ENCODE measurements at regions not wholly inside any gene's neighbourhood (a gene's known extent, or its start where the extent isn't known, plus 50 kb on each side); places are given as distances from the start of the nearest gene placed in this dataset.
"Not testable (repeated sequence)": the region's sequence is repeated elsewhere in the genome, so short reads cannot be mapped to it uniquely, and the experiment has no call there.

DNA sequence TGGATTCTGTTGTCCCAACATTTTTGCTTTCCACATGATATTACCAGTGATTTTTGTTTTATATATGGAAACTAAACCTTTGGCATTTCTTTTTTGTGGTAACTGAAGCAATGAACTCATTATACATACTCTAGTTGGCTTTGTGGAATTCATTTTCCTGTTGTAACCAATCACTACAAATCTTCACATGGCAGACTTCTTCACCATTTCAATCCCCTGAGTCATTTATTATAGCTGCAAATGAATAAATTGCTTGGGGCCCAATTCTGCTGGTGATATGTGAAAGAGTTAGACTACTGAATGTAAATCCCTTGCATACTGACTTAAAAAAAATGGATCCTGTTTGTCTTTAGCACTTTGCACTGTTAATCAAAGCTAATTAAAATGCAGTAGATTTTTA lies 1709.6 kb upstream of the WWC1 start:
- no peak for DNase-seq

DNA sequence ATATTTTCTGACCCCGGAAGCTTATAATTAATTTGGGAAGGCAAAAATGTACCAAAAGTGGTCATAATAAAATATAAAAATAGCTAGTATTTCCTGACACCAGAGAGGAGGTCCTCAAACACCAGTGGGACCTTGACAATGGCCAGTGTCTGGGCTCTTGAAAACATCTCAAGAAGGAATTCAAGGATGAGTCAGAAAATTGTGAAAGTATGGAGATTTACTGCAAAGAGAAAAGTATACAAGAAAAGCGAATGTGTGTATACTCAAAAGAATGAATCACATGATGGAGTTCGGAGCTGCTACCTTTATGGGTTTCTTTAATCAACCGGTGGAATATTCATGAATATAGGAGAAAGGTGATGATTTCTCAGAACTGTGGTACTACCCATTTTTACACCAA lies 1709.0 kb upstream of the WWC1 start:
- DNase-seq, result no peak

DNA sequence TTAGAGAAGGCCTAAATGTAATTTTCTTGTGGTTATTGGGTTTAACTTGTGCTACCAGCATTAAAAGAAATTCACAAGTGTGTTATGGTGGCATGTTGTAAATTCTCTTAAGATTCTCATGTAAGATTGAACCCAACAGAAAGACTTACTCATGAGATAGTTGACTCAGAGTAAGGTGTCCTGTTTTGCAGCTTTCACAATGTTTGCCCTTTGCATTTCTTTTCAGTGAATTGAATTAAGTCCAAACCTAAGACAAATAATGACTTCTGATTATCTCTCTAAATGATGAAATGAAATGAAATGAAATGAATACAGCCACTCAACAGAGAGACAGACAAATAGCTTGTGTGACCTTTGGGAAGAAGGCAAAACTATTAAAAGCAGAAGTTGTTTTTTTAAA lies 1696.9 kb upstream of the WWC1 start:
- no peak for DNase-seq

DNA sequence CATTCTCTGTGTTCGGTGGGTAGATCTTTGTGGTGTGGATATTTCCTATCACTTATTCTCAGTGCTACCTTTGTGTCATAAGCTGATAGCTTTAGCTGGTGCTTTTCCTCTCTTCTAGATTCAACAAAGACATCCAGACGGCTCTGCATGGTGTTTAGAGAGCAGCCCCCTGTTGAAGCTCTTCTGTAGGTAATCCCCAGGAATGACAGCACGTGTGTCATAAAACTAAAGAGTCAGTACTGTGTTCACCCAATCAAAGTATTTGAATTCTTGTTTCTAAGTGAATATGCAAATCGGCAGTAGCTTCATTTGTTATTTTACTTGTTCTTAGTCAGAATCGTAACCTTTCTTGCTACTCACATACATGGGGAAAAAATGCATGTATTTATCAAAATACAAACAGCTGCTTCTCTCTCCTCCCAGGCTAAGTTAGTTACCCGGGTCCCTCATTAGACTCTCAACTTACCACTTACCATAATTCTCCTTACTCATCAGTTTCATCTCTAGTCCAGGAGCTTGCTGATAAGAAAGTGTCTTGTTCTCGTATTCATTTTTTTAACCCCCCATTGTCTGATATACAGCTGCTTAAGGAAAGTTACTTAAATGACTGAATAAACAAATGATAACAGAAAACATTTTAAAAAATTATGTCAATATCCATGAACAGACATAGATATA lies 1696.0 kb upstream of the WWC1 start:
- no peak for DNase-seq

DNA sequence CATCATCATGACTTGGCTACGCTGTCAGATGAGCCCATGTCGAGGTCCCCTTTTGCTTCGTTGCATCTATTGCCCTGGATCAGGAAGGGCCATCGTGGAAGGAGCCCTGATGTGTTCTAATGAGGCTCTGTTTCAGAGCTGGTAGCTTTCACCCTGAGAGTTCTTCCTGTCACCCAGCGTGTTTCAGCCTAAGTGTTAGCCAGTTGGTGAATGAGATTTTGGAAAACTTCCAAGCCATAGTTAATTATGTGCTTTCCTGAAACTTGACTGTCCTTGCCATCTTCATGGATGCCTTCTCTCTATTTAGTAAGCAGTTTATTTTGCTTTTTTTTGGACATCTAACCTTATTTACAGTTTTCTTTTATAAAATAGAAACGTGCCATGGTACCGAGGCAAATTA lies 1695.4 kb upstream of the WWC1 start:
- no peak for DNase-seq

DNA sequence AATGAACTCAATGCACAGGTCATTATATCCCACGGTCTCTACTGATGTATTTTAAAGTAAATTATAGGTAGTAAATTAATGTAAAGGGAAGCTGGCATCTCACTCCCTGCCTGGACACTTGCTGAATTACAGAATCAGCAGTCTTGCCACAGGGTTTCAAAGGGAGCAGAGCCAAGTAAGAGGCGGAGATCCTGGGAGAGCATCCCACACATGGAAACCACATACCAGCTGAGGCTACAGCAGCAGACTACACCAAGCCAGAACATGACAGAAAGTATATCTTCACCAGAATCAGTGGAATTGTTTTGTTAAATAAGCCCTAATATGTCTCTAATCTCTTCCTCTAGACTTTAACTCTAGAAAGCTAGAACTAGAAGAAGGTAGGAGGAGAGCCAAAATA lies 1689.2 kb upstream of the WWC1 start:
- DNase-seq, result no peak

DNA sequence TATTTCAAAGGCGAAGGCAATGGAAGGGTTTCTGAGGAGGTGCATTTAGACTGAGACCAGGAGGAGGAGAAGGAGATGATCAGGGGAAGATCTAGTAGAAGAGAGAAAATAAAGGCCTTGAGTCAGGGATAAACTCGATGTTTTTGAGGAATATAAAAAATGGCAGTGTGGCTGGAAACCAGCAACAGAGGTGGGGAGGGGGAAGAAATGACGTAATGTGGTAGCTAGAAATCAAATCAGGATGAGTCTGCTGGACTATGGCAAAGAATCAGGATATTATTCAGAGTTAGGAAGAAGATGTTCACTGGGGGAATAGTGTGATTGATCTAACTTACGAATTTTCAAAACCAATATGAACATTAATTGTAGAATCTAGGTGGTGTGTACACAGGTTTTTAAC lies 1673.9 kb upstream of the WWC1 start:
- no peak for DNase-seq

DNA sequence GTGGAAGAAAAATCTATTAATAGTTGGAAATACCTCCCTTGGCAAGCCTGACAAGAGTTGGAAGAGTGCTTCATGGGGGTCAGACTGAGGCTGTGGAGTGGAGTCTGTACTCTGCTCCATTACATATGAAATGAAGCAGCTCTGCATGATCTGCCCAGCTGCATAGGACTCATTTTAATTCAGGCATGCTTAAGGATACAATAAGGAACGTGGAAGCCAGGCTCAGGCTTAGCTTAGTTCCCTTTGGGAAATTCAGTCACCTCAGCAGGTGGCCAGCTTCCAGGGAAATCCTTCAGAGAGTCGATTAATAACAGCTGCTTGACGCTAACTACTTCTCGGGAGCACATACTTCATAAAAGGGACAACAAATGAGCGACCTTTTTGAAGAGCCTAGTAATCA lies 1672.9 kb upstream of the WWC1 start:
- no peak for DNase-seq

DNA sequence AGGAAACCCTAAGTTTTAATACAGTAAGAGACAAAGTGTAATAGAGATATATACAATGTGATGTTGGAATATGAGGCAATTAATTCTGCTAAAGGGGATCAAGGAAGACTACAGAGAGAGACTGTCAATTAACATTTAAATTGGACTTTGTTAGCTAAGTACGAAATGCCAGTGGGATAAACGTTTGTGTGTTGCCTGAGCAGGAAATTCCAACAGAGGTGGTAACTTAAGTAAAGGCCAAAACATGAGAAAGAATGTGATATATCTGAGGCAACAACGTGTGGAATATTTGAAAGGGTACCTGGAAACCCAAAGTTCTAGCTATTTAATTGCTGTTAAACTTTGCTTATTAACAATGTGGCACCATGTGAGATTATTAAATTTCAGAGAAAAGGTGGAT lies 1666.9 kb upstream of the WWC1 start:
- no peak for DNase-seq

DNA sequence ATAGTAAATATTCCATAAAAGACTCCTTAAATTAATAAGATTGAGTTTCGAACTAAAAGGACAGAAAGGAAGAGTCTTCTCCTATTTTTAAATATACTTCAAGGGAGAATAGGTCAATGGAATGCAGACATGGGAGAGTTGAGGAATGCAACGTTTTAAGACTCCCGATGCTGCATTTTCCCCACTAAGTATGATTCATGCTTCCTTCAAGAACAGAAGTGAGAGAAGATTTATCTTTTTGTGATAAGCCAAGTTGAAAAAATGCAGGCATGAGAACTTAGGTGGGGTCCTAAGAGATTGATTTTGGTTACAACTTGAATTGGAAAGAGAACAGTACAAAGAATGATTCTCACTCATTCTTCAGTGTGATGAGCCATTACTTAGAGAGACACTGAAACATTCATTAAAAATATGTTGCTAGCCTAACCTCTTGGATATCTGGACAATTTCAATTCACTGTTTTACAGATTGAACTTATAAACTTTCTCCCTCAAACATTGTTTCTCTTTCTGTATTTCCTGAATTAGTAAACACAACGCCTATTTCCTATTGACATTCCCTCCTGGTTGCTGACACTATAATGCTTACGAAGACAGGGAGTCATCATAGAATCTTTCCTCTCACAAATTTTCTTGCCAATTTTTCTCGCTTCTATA lies 1666.1 kb upstream of the WWC1 start:
- no peak for DNase-seq

DNA sequence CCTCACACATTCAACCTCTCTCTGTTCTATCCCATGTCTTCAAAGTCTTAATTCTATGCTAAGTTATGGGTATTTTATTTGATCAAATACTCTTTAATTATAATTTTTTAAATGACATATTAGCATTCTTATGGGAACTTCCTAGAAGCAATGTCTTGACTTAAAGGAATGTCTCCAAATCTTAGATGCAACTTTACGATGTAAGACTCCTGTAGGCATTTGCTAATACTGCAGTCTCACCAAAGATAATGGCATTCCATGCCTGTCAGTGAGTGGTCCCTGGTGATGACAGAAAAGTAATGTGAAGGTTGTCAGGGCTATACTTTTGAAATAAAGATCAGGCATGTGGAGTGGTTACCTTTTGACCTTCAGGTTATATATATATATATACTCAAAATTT lies 1654.2 kb upstream of the WWC1 start:
- DNase-seq, result no peak

DNA sequence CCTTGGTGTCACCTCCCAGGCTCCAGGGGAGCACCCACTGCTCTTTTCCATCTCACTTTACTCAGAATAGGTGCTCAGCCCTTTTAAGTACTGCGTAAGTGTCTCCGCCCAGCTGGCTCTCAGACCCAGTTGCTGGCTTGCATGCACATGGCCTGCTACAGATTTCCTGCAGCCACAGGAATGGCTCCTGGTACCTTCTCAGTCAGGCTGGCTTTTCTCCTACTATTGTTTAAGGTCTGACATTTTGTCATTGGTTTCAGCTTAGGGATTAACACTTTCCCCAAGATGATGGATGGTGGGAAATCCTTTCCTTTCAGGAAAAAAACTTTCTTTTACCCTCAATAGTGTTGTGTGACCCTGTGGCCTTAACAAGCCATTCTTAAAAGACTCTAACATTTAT lies 1652.3 kb upstream of the WWC1 start:
- DNase-seq, result no peak

DNA sequence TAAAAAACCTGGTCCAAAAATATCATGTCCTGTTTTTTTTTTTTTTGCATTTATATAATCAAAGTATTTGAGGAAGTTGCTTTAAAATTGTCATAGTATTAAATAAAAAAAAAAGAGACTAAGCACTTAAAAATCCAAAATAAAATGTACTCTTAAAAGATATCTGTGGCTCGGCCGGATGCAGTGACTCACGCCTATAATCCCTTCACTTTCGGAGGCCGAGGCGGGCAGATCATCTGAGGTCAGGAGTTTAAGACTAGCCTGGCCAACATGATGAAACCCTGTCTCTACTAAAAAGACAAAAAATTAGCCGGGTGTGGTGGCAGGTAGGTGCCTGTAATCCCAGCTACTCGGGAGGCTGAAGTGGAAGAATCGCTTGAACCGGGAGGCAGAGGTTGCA lies 1651.3 kb upstream of the WWC1 start:
- not testable (repeated sequence) for DNase-seq

DNA sequence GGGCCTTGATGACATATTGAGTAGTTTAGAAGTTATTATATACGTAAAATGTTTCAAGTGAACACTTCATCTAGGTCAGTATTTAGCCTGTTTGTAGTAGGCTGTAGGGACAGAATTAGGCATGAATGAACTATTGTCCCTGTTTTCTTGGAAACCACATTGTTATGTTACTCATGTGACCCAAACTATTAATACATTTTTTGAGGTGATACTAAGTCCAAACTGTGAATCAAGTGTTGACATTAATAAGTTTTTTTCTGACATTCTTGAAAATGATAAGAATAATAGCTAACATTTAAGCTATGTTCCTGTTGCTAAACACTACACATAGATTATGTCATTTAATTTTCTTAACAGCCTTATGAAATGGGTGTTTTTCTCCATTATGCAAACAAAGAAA lies 1642.7 kb upstream of the WWC1 start:
- no peak for DNase-seq

DNA sequence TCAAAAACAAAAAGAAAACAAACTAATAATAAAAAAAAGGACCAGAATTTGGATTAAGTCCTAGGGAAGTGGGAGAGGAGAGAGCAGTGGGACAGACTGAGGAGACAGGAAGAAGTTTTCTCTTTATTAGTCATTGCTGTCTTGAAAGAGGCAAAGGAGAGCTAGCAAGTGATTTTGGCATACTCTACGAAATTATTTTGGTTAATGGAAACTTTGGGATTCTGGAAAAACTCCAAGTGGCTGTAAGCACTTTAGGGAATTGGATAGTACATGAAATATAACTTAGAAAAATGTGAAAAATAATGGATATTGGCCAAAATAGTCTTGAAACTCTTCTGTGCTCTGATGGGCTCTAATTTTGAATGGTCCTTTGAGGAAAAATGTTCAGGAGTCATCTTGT lies 1641.8 kb upstream of the WWC1 start:
- DNase-seq, result no peak

DNA sequence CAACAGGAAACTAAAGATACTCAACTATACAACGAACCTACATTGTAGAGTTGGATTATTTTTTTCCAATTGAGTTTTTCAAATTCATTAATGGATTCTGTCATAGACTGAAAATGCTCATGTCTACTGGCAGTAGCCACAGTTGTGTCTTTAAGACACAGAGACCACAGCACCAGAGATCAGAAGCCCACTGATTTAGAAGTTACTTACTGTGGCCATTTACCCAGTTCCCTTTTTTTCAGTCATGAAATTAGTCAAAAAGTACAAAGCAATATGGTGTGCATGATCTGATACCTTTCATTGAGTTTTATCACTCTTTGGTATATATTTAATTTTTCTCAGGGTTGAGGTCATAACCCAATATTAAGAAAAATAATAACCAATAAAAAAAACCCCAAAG lies 1640.2 kb upstream of the WWC1 start:
- no peak for DNase-seq

DNA sequence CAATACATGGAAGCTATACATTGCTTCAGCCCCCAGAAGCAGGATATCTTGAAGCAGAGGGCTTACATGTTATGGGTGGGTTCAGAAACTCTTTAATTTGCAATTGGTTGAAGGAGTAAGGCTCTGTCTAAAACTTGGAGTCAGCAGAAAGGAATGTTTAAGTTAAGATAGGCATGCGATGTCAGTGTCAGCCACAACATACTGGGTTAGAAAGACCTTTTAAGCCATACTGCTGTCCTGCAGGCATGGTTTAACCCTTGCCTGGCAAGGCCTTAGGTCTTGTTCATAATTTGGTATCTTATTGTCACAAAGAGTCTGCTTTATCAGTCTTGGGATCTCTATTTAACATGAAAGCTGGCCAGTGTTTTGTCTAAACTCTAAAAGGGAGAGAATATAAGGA lies 1619.6 kb upstream of the WWC1 start:
- DNase-seq, result no peak

DNA sequence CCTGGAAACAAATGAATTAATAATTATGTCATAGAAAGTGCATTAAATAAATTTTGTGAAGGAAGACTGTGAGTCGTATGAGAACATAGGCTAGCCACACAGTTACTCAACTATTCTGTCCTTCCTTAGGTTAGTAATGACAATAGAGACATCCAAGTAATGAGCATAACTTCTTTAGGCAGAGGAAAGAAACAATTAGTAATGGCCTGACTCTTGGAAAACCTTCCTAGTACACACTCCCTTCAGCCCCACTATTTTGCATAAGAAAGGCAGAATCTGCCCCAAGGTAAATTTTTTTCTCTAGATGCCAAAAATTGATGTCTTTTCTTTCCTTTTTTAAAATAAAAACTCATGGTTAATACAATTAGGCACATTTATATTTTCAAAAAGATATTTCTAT lies 1619.0 kb upstream of the WWC1 start:
- no peak for DNase-seq

DNA sequence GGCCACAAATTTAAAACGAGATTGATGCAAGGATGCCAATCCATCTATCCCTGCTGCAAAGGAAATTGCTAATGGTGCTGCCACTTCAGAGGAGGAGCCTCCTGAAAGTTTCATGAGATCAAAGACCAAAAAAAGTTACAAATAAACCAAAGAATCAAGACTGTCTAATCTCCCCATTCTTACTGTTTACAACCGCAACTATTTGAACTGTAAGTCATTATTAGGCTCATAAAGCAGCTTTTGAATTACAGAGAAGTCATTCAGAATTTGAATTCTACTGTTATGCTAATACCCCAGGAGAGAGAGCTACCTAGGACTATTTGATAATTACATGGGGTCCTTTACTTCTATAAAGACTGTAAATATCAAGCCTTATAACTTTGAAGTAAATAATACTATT lies 1613.6 kb upstream of the WWC1 start:
- no peak for DNase-seq

DNA sequence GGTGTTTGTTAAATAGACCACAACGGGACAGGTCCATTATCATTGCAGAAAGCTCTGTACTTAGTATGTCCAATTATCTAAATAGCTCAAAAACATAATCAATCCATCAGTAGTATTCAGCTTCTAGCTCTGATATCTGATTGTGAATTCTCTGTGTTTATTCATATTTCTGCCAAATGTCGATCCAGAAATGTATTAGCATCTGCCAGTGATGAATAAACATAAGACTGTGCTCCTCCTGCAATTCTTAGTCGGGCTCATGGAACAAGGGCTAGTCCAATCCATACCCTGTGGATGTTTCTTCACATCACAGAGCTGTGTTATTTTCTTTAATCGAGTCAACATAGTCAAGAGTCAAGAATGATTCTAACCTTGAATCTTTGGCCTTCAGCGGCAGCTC lies 1612.1 kb upstream of the WWC1 start:
- no peak for DNase-seq

DNA sequence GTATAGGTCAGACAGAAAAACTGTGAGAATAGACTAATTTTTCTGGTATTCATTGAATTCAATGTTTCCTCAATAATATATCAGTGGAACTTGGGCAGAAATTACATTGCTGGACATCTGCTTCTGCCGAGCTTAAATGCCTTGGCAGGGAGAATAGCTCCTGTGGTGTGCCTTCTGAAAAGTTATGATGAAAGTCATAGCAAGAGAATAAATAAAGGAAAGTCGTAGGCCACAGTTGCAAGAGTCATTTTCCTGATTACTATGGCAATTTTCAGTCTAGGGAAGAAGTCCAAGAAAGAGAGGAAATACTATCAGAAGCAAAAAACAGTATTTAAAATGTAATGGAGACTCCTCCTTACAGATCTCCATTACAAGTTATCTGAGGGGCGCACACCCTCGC lies 1596.1 kb upstream of the WWC1 start:
- no peak for DNase-seq

DNA sequence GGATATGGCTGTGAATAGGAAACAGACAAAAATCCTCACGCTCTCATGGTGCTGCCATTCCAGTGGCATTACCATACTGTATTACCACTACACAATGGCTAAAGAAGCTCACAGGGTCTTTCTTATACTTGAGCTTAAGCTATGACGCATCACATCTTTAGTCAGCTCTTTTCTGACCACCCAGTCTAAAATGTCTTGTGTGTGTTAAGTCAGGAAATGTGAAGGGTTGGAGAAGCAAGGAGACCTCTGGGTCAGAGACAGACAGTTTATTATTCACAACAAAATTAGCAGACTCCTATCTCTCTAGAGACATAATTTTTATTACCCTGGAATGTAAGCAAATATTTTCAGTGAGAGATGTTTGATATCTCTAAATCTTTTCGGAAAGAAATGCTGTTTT lies 1583.2 kb upstream of the WWC1 start:
- DNase-seq, result no peak

DNA sequence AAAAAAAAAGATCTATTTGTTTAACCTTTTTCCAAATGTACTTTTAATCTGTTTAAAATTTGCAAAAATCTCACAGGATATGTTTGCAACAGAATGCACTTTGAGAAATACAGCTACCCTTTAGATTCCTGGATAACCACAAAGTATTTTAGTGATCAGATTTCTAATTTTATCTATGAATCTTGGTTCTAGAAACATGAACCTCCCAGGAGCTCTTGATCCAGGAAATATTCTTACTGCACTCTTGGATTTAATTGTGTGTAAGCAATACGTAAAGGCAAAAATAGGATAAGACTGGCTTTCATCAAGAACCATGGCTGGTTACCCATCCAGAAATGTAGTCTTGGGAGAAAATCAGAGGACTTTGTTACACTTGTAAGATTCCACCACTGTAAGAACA lies 1581.8 kb upstream of the WWC1 start:
- no peak for DNase-seq

DNA sequence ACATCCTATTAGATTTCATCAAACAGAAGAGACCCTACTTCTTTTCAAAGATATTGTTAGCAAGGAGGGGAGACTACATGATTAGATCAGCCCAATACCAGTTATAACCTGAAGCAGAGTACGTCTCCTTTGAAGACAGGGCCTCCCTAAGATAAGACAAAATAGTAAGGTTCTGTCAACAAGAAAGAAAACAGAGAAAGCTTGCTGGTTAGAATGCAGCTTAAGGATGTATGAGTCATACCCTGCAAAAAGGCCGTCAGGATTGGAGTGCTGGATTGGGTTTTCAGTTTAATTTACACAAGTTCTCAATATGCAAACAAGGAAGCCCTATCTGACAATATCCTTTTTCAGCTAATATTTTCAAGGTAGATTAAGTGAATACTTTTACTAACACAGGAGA lies 1581.2 kb upstream of the WWC1 start:
- no peak for DNase-seq
